ENCODE measurements at regions not wholly inside any gene's neighbourhood (a gene's known extent, or its start where the extent isn't known, plus 50 kb on each side); places are given as distances from the start of the nearest gene placed in this dataset.
"Not testable (repeated sequence)": the region's sequence is repeated elsewhere in the genome, so short reads cannot be mapped to it uniquely, and the experiment has no call there.

GRCh38 chr10:108962172-108962571 is 961.1 kb downstream of the XPNPEP1 start:
- DNase-seq (ENCODE audit: low read depth in 1 of 2, low spot score in 2 of 2), result no peak
- no peaks in the 10 kb centered on the region for H3K9me3 ChIP-seq (replicated peaks)
- H3K4me1 ChIP-seq (replicated peaks), result no peaks in the 10 kb centered on the region
- H3K27ac ChIP-seq, result no peak overlapping the region
- no peaks in the 10 kb centered on the region for H3K36me3 ChIP-seq
- no peak overlapping the region for H3K4me3 ChIP-seq
- H3K27me3 ChIP-seq (replicated peaks), result no peaks in the 10 kb centered on the region

GRCh38 chr10:108957681-108958080 is 965.6 kb downstream of the XPNPEP1 start:
- Histone ChIP-seq H3K4me3 (no peak overlapping the region), H3K27me3 (replicated peaks) (no peaks in the 10 kb centered on the region), H3K36me3 (no peaks in the 10 kb centered on the region), H3K27ac (no peak overlapping the region), H3K9me3 (replicated peaks) (no peaks in the 10 kb centered on the region), H3K4me1 (replicated peaks) (no peaks in the 10 kb centered on the region)
- DNase-seq (ENCODE audit: low read depth in 1 of 2, low spot score in 2 of 2), result no peak

GRCh38 chr10:108956149-108956548 is 967.2 kb downstream of the XPNPEP1 start:
- no peak overlapping the region for H3K27ac ChIP-seq
- DNase-seq (ENCODE audit: low read depth in 1 of 2, low spot score in 2 of 2), result no peak
- no peak overlapping the region for H3K4me3 ChIP-seq
- H3K4me1 ChIP-seq (replicated peaks), result no peaks in the 10 kb centered on the region
- no peaks in the 10 kb centered on the region for H3K9me3 ChIP-seq (replicated peaks)
- H3K27me3 ChIP-seq (replicated peaks), result no peaks in the 10 kb centered on the region
- no peaks in the 10 kb centered on the region for H3K36me3 ChIP-seq

GRCh38 chr10:108920029-108920428 is 1003.3 kb downstream of the XPNPEP1 start:
- H3K27ac ChIP-seq; DNase-seq (ENCODE audit: low read depth in 1 of 2, low spot score in 2 of 2); H3K9me3 ChIP-seq (replicated peaks); H3K36me3 ChIP-seq; H3K27me3 ChIP-seq (replicated peaks); H3K4me3 ChIP-seq; H3K4me1 ChIP-seq (replicated peaks): not testable (repeated sequence)

DNA sequence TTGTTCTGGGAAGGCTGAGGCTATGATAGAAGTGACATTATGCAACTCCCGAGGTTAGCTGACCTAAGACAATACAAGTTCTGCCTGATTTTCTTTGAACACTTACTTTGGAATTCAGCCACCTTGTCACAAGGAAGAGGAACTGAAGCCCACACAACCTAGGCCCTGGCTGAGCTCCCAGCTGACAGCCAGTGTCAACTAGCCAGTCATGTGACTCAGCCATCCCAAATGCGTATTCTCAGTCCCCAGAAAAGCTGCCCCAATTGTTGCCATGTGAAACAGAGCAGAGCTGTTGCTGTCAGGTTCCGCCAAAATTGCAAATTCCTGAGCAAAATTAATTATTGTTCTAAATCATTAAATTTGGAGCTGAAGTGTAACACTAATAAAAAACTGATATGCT is 1010.0 kb downstream of the XPNPEP1 start:
- H3K27me3 ChIP-seq (replicated peaks), result no peaks in the 10 kb centered on the region
- no peak overlapping the region for H3K4me3 ChIP-seq
- DNase-seq (ENCODE audit: low read depth in 1 of 2, low spot score in 2 of 2), result no peak
- H3K9me3 ChIP-seq (replicated peaks), result no peaks in the 10 kb centered on the region
- peaks cover 8% of the 10 kb centered on the region; the same call in 1 of the 2 replicates for H3K4me1 ChIP-seq (replicated peaks)
- no peaks in the 10 kb centered on the region for H3K36me3 ChIP-seq
- H3K27ac ChIP-seq, result no peak overlapping the region

DNA sequence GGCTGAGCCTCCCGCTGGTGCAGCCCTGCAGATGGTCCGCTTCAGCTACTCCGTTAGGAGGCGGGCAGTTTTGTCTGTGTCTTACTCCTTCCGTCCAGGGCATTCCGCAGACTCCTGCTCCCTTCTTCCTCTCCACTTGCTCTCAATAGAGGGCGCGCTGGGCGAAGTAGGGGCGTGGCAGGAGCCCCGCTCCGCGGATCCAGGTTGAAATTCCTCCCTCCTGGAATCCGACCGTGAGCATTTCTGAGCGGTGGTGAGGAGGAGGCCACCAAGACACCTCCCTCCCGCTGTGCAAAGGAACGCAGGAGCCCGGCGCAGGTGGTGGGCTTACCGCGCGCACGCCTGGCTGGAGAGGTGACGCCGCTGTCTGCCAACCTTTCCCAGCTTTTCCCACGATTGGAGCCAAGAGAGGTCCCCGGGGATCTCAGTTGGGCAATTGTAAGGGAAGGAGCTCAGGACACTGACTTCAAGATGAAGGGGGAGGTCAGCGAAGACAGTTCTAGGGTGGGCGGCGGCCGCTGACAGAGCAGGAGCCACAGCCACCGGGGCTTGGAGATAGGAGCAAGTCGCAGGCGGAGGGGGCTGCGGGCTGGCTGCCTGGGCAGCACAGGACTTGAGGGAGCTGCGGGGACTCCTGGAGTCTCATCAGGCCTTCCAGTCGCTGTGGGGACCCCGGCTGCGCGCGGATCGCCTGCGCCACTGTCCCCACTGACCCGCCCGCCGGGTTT is 1011.3 kb downstream of the XPNPEP1 start:
- peak overlapping the region; percentile 44 for H3K4me3 ChIP-seq
- H3K27me3 ChIP-seq (replicated peaks), result no peaks in the 10 kb centered on the region
- no peaks in the 10 kb centered on the region for H3K36me3 ChIP-seq
- no peak overlapping the region for H3K27ac ChIP-seq
- H3K9me3 ChIP-seq (replicated peaks), result no peaks in the 10 kb centered on the region
- peak; percentile 74 to 80 for DNase-seq (ENCODE audit: low read depth in 1 of 2, low spot score in 2 of 2)
- peaks cover 8% of the 10 kb centered on the region; the same call in 1 of the 2 replicates for H3K4me1 ChIP-seq (replicated peaks)

GRCh38 chr10:108908096-108908495 is 1015.2 kb downstream of the XPNPEP1 start:
- no peak for DNase-seq (ENCODE audit: low read depth in 1 of 2, low spot score in 2 of 2)
- no peak overlapping the region for H3K27ac ChIP-seq
- H3K9me3 ChIP-seq (replicated peaks), result no peaks in the 10 kb centered on the region
- no peak overlapping the region for H3K4me3 ChIP-seq
- peaks cover 34% of the 10 kb centered on the region for H3K4me1 ChIP-seq (replicated peaks)
- no peaks in the 10 kb centered on the region for H3K36me3 ChIP-seq
- no peaks in the 10 kb centered on the region for H3K27me3 ChIP-seq (replicated peaks)

DNA sequence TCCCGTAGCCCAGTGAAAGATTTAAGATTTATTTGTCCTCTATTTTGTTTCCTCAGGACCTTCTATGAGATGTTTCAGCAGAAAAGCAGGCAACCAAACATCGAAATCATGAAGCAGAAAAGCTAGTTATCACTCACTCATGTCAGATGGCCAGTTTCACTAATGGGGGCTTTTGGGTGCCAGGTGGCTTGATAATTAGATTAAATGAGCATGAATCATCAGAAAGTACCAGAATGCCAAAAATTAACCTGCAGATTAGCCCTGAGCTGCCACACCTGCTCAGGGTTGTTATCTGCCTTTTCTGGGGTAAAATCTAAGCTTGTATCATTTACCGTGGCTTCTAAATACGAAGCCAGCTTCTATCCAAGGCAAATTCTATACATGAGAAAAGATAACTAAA is 1017.5 kb downstream of the XPNPEP1 start:
- Histone ChIP-seq H3K4me3 (no peak overlapping the region), H3K4me1 (replicated peaks) (peaks cover 49% of the 10 kb centered on the region), H3K27me3 (replicated peaks) (no peaks in the 10 kb centered on the region)

DNA sequence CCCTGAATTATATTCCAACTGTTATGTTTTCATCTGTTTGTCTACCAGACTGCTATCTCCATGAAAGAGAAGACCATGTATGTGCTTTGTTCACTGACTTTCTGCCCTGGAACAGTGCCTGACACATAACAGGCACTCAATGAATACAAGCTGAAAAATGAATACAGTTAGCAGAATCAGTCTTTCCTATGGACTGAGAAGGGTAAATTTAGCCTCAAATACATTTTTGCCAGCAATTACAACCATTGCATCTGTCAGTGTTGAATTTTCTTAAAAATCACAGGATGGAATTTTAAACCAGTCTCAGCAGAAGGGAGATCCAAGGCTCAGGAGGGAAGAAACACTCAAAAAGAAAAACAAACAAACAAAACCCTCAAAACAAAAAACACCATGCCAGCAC is 1018.1 kb downstream of the XPNPEP1 start:
- Histone ChIP-seq H3K27ac (no peak overlapping the region), H3K9me3 (replicated peaks) (no peaks in the 10 kb centered on the region), H3K27me3 (replicated peaks) (no peaks in the 10 kb centered on the region), H3K4me3 (no peak overlapping the region), H3K36me3 (no peaks in the 10 kb centered on the region), H3K4me1 (replicated peaks) (peaks cover 51% of the 10 kb centered on the region)
- DNase-seq (ENCODE audit: low read depth in 1 of 2, low spot score in 2 of 2), result peak in 1 of 2 experiments; percentile 21

More for the DNA sequence above, 1017.5 kb downstream of the XPNPEP1 start:
- H3K36me3 ChIP-seq, result no peaks in the 10 kb centered on the region
- H3K27ac ChIP-seq, result no peak overlapping the region
- DNase-seq (ENCODE audit: low read depth in 1 of 2, low spot score in 2 of 2), result no peak
- H3K9me3 ChIP-seq (replicated peaks), result no peaks in the 10 kb centered on the region

DNA sequence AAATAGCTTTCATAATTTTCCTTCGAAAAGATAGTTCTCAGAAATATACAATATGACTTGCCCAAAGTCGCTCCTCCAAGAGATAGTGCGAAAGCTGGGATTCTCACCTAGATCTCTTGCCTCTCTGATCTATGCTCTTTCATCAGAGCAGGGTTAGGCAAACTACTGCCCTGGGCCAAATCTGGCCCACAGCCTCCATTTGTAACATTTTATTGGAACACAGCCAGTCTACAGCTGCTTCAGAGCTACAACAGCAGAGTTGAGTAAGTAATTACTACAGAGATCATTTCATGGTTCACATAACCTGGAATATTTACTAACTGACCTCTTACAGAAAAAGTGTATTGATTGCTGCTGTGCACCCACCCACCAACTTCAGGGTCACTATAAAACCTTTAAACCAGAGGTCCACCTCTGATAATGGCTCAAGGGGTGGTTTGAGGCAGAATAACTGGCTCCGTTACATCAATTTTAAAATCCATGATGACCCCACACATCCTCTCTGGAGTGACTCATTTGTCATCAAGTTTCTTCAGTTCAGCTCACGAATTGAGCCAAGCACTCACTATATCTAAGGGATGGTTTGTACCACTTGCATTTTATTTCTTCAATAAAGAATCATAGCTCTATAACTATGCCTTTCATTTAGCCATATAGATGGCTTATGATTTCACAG is 1019.0 kb downstream of the XPNPEP1 start:
- peak overlapping the region; percentile 32; the same call in 1 of the 2 replicates for H3K27ac ChIP-seq
- peak in 1 of 2 experiments; percentile 52 for DNase-seq (ENCODE audit: low read depth in 1 of 2, low spot score in 2 of 2)
- no peaks in the 10 kb centered on the region for H3K9me3 ChIP-seq (replicated peaks)
- no peak overlapping the region for H3K4me3 ChIP-seq
- H3K36me3 ChIP-seq, result no peaks in the 10 kb centered on the region
- H3K4me1 ChIP-seq (replicated peaks), result peaks cover 59% of the 10 kb centered on the region
- no peaks in the 10 kb centered on the region for H3K27me3 ChIP-seq (replicated peaks)

DNA sequence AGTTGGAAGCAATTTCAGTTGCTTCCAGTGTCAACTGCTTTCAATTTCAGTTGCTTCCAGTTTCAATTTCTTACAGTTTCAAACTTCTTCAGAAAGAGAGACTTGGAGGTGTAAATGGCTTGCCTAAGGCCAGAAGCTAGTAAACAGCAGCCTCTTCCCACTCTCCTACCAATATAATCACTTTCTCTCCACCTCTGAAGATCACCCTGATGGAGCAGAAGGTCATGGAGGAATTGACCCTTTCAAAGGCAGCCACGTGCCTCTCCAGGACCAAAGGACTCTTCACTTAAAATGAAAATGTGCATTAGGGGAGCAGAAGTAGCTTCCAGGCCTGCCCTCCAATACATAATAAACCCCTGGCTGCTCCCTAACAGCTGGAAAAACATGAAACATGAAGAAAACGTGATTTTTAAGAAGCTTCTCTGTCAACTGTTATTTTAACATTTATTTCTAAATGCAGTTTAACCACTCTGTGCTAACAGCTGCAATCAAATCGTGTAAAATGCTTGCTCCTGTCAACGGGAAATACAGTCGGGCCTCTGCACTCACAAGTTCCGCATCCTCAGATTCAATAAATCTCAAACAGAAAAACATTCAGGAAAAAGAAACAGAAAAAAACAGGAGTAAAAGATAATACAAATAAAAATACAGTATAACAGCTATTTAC is 1020.6 kb downstream of the XPNPEP1 start:
- H3K9me3 ChIP-seq (replicated peaks), result no peaks in the 10 kb centered on the region
- H3K4me1 ChIP-seq (replicated peaks), result peaks cover 65% of the 10 kb centered on the region
- no peaks in the 10 kb centered on the region for H3K27me3 ChIP-seq (replicated peaks)
- H3K4me3 ChIP-seq, result no peak overlapping the region
- DNase-seq (ENCODE audit: low read depth in 1 of 2, low spot score in 2 of 2), result no peak
- peak overlapping the region; percentile 55 for H3K27ac ChIP-seq
- H3K36me3 ChIP-seq, result no peaks in the 10 kb centered on the region

DNA sequence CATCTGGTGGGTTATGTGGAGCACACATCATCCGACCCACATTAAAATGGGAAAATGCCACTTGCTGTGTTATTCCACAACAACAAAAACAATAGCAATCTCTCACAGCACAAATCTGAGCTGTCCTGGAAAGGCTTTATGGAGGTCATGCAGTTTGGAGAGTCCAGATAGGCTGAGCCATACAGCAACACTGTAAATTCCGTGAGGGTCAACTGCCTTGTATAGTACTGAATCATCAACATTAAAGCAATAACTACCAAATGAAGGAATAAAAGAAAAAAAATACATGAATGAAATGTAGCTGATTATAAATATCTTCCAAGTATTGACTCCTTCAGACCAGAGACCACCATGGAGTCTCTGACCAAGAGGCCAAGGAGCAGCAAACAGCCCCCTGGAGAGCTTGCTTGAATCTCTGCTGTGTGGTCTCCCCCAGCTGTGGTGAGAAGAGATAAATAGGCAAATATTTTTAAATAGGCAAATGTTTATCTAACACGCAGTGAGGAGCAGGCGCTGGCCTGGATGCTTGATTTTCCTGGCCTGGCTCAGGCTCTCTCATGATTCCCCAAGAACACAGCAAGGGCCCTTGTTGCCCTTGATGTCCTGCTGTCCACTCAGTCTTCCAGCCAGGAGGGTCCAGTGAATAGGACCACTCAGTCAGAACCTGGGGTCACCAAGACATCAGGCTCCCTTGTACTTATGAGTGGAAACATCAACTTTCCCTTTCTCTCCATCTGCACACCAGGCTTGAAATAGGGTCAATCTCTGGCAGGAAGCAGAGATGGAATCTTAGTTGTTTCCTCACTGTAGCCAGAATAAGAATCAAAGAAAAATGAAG is 1021.3 kb downstream of the XPNPEP1 start:
- Histone ChIP-seq H3K4me1 (replicated peaks) (peaks cover 65% of the 10 kb centered on the region), H3K27ac (peak overlapping the region; percentile 55)

DNA sequence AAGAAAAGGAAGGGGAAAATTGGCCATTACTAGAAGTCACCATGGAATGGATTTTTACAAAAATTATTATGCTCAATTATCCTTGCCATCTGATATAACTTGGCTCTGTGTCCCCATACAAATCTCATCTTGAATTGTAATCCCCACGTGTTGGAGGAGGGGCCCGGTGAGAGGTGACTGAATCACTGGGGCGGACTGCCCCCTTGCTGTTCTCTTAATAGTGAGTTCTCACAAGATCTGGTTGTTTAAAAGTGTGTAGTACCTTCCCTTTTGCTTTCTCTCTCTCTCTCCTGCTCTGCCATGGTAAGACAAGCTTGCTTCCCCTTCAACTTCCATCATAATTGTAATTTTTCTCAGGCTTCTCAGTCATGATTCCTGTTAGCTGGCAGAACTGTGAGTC is 1023.6 kb downstream of the XPNPEP1 start:
- H3K4me1 ChIP-seq (replicated peaks), result peaks cover 54% of the 10 kb centered on the region
- H3K4me3 ChIP-seq, result no peak overlapping the region
- H3K27ac ChIP-seq, result peak overlapping the region; percentile 55; the same call in 1 of the 2 replicates
- H3K36me3 ChIP-seq, result no peaks in the 10 kb centered on the region
- peak in 1 of 2 experiments; percentile 21 for DNase-seq (ENCODE audit: low read depth in 1 of 2, low spot score in 2 of 2)
- no peaks in the 10 kb centered on the region for H3K27me3 ChIP-seq (replicated peaks)
- no peaks in the 10 kb centered on the region for H3K9me3 ChIP-seq (replicated peaks)

More for the DNA sequence above, 1021.3 kb downstream of the XPNPEP1 start:
- no peaks in the 10 kb centered on the region for H3K36me3 ChIP-seq
- H3K4me3 ChIP-seq, result no peak overlapping the region
- H3K9me3 ChIP-seq (replicated peaks), result no peaks in the 10 kb centered on the region
- DNase-seq (ENCODE audit: low read depth in 1 of 2, low spot score in 2 of 2), result peak; percentile 87 to 92
- H3K27me3 ChIP-seq (replicated peaks), result no peaks in the 10 kb centered on the region

All from SJSA1 (cell line).